IPS-NIHi7 (cell line): ENCODE measurements at regions not wholly inside any gene's neighbourhood (a gene's known extent, or its start where the extent isn't known, plus 50 kb on each side); places are given as distances from the start of the nearest gene placed in this dataset.

Source experiments
- DNase-seq: peaks from one replicate; pipeline ENCODE4 v3.0.0; 2012; ENCODE audit warnings: mixed read lengths; ENCODE audit errors: extremely low spot score

DNA sequence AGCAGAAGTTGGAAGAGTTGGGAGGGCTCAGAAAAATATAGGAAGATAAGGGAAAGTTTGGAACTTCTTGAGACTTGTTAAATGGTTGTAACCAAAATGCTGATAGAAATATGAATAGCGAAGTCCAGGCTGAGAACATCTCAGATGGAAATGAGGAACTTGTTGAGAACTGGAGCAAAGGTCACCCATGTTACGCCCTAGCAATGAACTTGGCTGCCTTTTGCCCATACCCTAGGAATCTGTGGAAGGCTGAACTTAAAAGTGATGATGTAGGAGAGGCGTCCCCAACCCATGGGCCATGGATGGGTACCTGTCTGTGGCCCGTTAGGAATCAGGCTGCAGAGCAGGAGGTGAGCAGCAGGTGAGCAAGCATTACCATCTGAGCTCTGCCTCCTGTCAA is 347.8 kb downstream of the ARL4A start:
- DNase-seq, result no peak

GRCh38 chr7:13036256-13036780 is 348.9 kb downstream of the ARL4A start:
- DNase-seq, result no peak

GRCh38 chr7:13037216-13037615 is 349.8 kb downstream of the ARL4A start:
- DNase-seq, result no peak

DNA sequence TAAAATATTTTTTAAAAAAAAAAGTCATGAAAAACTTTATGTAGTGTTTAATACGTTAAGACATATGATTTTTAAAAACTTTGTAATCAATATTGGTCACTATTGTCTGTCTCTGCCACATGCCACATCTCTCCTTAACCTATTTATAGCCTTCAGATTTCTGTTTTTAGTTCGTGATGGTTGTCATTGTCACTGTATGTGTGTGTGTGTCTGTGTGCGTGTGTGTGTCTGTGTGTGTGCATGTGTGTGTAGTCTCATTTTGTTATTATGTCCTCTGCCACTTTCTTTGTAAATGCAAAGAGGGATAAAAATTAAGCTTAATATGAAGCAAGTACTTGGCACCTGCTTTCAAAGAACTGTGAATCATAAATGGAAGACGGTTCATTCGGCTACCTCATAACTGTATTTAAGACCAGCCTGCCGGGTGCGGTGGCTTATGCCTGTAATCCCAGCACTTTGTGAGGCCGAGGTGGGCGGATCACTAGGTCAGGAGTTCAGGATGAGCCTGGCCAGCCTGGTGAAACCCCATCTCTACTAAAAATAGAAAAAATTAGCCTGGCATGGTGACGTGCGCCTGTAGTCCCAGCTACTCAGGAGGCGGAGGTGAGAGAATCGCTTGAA is 354.0 kb downstream of the ARL4A start:
- DNase-seq, result no peak

- no peak for DNase-seq
These were observed 355.3 kb downstream of the ARL4A start for GRCh38 chr7:13042605-13043236.

GRCh38 chr7:13044309-13044708 is 356.9 kb downstream of the ARL4A start:
- DNase-seq, result no peak

- DNase-seq, result no peak
These were observed 359.6 kb downstream of the ARL4A start for GRCh38 chr7:13047061-13047460.

GRCh38 chr7:13049946-13050345 is 362.5 kb downstream of the ARL4A start:
- no peak for DNase-seq

DNA sequence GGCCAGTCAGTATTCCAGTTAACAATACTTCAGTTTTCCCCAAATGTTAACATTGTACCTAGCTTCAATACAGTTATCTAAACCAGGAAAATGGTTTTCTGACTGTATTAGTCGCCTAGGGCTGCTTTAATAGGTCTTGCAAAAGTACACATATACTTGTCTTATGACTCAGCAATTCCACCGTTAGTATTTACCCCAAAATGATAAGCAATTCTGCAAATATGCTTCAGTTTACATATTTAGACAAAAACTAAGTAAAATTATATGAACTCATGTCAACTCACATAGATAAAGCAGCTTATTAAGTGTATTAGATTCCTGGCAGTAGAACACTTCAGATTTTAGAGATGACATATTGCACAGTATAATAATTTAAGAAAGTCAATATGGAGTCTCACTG is 363.3 kb downstream of the ARL4A start:
- no peak for DNase-seq

- no peak for DNase-seq
These were observed 368.4 kb downstream of the ARL4A start for GRCh38 chr7:13055732-13056368.

- no peak for DNase-seq
These were observed 370.2 kb downstream of the ARL4A start for GRCh38 chr7:13057462-13058200.

GRCh38 chr7:13060173-13060572 is 372.7 kb downstream of the ARL4A start:
- no peak for DNase-seq

DNA sequence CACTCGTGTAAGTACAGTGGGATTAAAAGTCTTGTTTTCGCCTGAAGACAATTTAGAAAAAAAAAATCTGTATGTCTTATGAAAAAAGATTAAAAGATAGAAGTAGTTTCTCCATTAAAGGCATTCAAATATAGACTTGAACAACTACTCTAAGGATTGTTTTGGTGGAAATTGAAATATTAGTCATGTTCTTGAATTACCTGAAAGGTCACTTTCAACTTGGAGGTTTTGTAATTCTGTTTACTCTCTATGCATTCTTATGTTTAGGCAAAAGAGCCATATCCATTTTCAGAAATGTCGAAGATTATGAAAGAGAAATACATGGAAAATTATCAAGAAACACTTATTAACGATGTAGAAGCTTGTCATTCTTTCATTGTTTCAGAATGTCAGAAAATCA is 373.7 kb downstream of the ARL4A start:
- DNase-seq, result no peak

DNA sequence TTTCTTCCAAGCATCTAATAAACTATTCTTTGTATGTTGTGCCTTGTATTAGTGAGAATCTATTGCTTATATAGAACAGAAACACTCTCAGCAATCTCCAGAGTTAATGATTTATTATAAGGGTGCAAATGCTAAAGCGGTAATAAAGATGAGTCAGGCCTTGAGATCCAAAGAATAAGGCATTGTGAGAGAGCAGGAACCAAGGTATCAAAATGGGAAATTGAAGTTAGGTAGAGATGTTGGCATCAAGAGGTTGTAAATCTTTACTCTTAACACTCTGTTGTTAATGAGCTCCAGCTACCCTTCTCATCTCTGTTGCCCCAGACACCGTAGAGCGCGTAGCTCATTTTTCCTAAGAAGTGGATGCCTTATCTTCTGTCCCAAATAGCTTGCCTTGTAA is 375.2 kb downstream of the ARL4A start:
- no peak for DNase-seq

GRCh38 chr7:13067036-13067435 is 379.6 kb downstream of the ARL4A start:
- DNase-seq, result peak; percentile 30

- no peak for DNase-seq
These were observed 380.6 kb downstream of the ARL4A start for GRCh38 chr7:13068032-13068431.

GRCh38 chr7:13069841-13070240 is 382.4 kb downstream of the ARL4A start:
- no peak for DNase-seq

DNA sequence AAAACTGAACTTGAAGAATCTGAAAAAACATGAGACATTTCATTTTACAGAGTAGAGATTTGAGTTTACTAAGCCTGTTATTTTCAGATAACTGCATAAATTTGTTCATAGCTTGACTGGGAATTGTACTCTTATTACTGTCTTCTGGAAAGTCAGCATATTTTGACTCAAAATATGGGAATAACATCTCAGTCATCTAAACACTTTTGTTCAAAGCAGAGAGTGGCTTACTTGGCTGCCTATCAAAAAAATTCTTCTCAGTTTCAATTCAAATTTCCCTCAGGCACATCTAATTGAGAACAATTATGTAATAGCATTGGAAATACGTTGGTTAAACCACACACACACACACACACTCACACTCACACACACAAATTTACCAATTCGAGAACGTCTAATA is 384.6 kb downstream of the ARL4A start:
- DNase-seq, result no peak

- no peak for DNase-seq
These were observed 390.0 kb downstream of the ARL4A start for GRCh38 chr7:13077466-13077865.

- DNase-seq, result no peak
These were observed 390.7 kb downstream of the ARL4A start for GRCh38 chr7:13078105-13078504.

DNA sequence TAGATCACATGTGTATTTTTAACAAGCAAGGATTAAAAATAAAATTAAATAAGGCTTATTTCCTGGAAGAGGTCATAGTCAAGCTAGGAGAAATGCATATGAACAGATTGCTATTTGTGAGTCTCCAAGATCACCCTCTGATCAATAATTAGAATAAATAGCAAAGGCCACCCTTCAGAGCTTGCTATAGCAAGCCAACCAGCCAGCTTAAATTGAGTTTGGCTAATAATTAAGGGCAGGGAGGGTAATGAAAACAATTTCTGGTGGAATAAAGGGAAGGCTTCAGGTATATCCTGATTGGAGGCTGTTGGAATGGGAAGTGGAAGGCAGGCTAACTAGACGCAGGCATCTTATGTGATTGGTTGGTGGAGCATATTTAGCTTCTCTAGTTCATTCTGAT is 403.5 kb downstream of the ARL4A start:
- no peak for DNase-seq

DNA sequence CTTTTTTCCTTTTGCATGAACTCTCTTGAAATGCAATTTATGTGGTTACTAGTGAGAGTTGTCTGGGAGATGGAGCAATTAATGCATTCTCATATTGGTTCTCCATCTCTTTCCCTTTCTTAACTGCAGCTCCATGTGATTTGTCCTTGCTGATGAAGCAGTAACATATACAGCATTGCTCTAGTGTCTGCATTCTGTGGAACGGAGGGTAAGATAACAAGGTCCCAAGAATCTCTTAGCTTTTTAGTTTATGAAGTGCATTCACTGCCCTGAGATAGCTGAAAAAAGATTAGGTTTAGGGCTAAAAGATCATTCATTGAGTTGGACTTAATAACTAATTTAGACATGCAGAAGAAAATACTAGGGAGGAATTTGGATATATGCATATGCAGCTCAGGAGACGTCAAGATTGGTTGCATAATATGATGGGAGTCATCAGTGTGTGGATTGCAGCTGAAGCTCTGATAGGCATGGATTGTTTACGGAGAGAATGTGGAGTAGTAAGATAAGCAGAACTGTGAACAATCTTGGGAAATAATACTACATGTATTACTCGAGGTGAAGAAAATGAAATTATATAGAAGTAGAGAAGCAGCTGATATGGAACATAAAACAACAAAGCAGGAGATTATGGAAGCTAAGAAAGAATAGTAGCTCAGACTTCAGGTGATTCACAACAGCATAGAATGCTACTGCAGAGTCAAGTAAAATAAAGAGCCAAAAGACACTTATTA is 404.7 kb downstream of the ARL4A start:
- no peak for DNase-seq
